Fibroblast of lung (primary cell): ENCODE measurements at regions not wholly inside any gene's neighbourhood (a gene's known extent, or its start where the extent isn't known, plus 50 kb on each side); places are given as distances from the start of the nearest gene placed in this dataset.

Experiments
- DNase-seq, 2 donors: peaks; one replicate each; pipeline versions ENCODE4 v3.0.0 to v3.0.0-alpha.2; 2010; ENCODE audit warnings: low read depth in 2 of 2
- H2AFZ ChIP-seq: 2 replicates; pipeline ENCODE4 v1.5.1; 2012; ENCODE audit warnings: low read length, control low read depth, inconsistent platforms
- H3K27ac ChIP-seq: 2 replicates; pipeline ENCODE4 v1.5.1; 2011; ENCODE audit warnings: low read length, control low read depth; ENCODE audit not compliant: insufficient read depth
- H3K27me3 ChIP-seq: 2 replicates; pipeline ENCODE4 v1.5.1; 2011; ENCODE audit warnings: mild to moderate bottlenecking, low read length; ENCODE audit not compliant: control insufficient read depth, insufficient read depth
- H3K36me3 ChIP-seq: 2 replicates; pipeline ENCODE4 v1.5.1; 2011; ENCODE audit warnings: low read length; ENCODE audit not compliant: control insufficient read depth, insufficient read depth
- H3K4me1 ChIP-seq: 2 replicates; pipeline ENCODE4 v1.5.1; 2011; ENCODE audit warnings: low read length; ENCODE audit not compliant: control insufficient read depth, insufficient read depth; ENCODE audit errors: extremely low read depth
- H3K4me2 ChIP-seq: 2 replicates; pipeline ENCODE4 v1.5.1; 2011; ENCODE audit warnings: low read length, control low read depth; ENCODE audit not compliant: insufficient read depth; ENCODE audit errors: extremely low read depth
- H3K4me3 ChIP-seq, 4 experiments: fragments of 200-600 bp in 1 of 4; sonication (generic) in 1 of 4; replicated peaks in 1 of 4; 2 replicates each; pipeline ENCODE4 v1.5.1; 2011 to 2016; ENCODE audit warnings: low read length in 4 of 4, low read depth in 3 of 4, mild to moderate bottlenecking in 3 of 4, control low read depth in 2 of 4, inconsistent platforms in 1 of 4, mixed read lengths in 1 of 4; ENCODE audit not compliant: insufficient read depth in 1 of 4; ENCODE audit errors: control extremely low read depth in 1 of 4
- H3K79me2 ChIP-seq: 2 replicates; pipeline ENCODE4 v1.5.1; 2012; ENCODE audit warnings: mild to moderate bottlenecking, low read length, inconsistent platforms; ENCODE audit not compliant: control insufficient read depth, insufficient read depth
- H3K9ac ChIP-seq: 2 replicates; pipeline ENCODE4 v1.5.1; 2011; ENCODE audit warnings: mild to moderate bottlenecking, low read length, control low read depth; ENCODE audit not compliant: insufficient read depth
- H3K9me3 ChIP-seq: 2 replicates; pipeline ENCODE4 v1.5.1; 2012; ENCODE audit warnings: low read depth, low read length; ENCODE audit not compliant: control insufficient read depth, insufficient read depth
- H4K20me1 ChIP-seq: 2 replicates; pipeline ENCODE4 v1.5.1; 2011; ENCODE audit warnings: low read length; ENCODE audit not compliant: control insufficient read depth, insufficient read depth; ENCODE audit errors: extremely low read depth
- EZH2 ChIP-seq: IDR thresholded peaks from 2 replicates; pipeline ENCODE4 v1.5.1; 2012; ENCODE audit warnings: low read length, control low read depth, mild to moderate bottlenecking; ENCODE audit errors: missing control alignments
- TF ChIP-seq, protein P1 (sequence below), 2 donors: IDR thresholded peaks in 1 of 2; conservative IDR thresholded peaks in 1 of 2; 1 replicate in 1 of 2; 2 replicates in 1 of 2; pipeline ENCODE4 v1.5.1; 2011 to 2012; ENCODE audit warnings: low read length in 2 of 2, control low read depth in 1 of 2, inconsistent platforms in 1 of 2, low read depth in 1 of 2, mild to moderate bottlenecking in 1 of 2

DNA sequence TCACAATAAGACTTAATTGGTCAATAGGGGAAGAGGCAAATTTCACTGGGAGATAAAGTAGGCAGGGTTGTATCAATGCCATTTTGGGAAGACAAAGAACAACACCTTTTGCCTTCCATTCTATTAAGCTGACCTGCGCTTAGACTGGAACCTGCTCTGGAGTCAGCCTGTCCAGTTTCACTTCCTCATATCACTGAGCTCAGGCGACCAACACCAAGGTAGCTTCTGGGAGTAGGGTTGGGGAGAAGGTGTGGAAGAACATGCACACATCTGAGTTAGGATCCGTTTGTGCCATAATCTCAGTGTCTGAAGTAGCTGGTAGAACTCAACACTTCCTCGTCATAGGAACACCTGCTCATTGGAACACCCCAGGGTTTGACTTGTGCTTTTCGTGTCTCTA, 527.4 kb upstream of the IGFBP3 start:
- Histone ChIP-seq H2AFZ (no peak overlapping the region), H3K4me2 (no peak overlapping the region), H3K79me2 (no peaks in the 10 kb centered on the region), H3K27me3 (no peaks in the 10 kb centered on the region), H3K9me3 (no peaks in the 10 kb centered on the region), H3K27ac (no peak overlapping the region), H3K9ac (no peak overlapping the region), H4K20me1 (no peaks in the 10 kb centered on the region), H3K4me1 (no peaks in the 10 kb centered on the region), H3K36me3 (no peaks in the 10 kb centered on the region), H3K4me3 (no peak overlapping the region)
- no peak for DNase-seq
- no peak for TF ChIP-seq EZH2
- TF ChIP-seq, protein P1, sequence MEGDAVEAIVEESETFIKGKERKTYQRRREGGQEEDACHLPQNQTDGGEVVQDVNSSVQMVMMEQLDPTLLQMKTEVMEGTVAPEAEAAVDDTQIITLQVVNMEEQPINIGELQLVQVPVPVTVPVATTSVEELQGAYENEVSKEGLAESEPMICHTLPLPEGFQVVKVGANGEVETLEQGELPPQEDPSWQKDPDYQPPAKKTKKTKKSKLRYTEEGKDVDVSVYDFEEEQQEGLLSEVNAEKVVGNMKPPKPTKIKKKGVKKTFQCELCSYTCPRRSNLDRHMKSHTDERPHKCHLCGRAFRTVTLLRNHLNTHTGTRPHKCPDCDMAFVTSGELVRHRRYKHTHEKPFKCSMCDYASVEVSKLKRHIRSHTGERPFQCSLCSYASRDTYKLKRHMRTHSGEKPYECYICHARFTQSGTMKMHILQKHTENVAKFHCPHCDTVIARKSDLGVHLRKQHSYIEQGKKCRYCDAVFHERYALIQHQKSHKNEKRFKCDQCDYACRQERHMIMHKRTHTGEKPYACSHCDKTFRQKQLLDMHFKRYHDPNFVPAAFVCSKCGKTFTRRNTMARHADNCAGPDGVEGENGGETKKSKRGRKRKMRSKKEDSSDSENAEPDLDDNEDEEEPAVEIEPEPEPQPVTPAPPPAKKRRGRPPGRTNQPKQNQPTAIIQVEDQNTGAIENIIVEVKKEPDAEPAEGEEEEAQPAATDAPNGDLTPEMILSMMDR (conservative IDR thresholded peaks at IDR 0.05 in 1 of 2, IDR thresholded peaks at IDR 0.05 in 1 of 2; ENCODE audit: low read depth in 1 of 2, low read length in 2 of 2) = no peak

DNA sequence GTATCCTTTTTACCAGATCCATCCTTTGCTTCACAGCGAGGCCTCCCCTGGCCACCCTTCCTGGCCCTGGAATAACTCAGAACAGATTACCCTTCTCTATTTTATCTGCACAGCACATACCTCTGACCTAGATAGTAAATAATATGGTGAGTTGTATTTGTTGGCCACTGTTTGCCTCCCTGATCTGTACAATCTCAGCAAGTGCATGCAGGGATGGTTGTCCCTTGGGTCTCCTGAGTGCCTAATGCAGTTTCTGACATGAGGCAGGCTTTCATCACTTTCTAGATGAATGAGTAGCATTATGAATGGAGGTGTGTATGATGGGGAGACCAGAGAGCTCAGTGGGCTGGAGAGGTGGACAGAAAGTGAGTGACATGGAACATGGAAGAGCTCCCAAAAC, 525.1 kb upstream of the IGFBP3 start:
- Histone ChIP-seq H2AFZ (no peak overlapping the region), H3K4me2 (no peak overlapping the region), H3K4me1 (no peaks in the 10 kb centered on the region), H3K79me2 (no peaks in the 10 kb centered on the region), H3K27me3 (no peaks in the 10 kb centered on the region), H3K9me3 (no peaks in the 10 kb centered on the region), H4K20me1 (no peaks in the 10 kb centered on the region), H3K4me3 (no peak overlapping the region), H3K36me3 (no peaks in the 10 kb centered on the region), H3K9ac (no peak overlapping the region), H3K27ac (no peak overlapping the region)
- DNase-seq = no peak
- no peak for TF ChIP-seq EZH2
- TF ChIP-seq, protein P1 (conservative IDR thresholded peaks at IDR 0.05 in 1 of 2, IDR thresholded peaks at IDR 0.05 in 1 of 2; ENCODE audit: low read depth in 1 of 2, low read length in 2 of 2) = no peak

DNA sequence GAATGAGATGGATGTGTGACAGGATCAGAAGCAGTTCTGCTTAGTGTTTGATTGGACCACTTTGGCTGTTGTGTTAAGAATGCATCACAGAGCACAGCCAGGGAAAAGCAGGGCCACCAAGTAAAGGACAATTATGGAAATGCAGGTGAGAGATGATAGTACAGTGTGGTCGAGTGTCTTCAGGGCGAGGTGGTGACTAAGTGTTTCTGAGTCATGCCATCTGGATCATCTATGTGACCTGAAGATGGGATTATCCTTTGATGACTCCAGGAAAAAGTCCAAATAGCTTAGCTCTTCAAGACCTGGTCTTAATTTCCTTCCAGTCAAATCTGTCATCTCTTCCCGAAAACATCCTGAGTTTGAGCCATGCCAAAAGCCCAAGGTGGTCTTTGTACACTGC, 523.2 kb upstream of the IGFBP3 start:
- Histone ChIP-seq H3K4me1 (no peaks in the 10 kb centered on the region), H3K36me3 (no peaks in the 10 kb centered on the region), H3K4me2 (no peak overlapping the region), H3K27me3 (no peaks in the 10 kb centered on the region), H2AFZ (no peak overlapping the region), H3K9ac (no peak overlapping the region), H3K27ac (no peak overlapping the region), H4K20me1 (no peaks in the 10 kb centered on the region), H3K79me2 (no peaks in the 10 kb centered on the region), H3K4me3 (no peak overlapping the region), H3K9me3 (no peaks in the 10 kb centered on the region)
- DNase-seq = no peak
- TF ChIP-seq, protein P1 (conservative IDR thresholded peaks at IDR 0.05 in 1 of 2, IDR thresholded peaks at IDR 0.05 in 1 of 2; ENCODE audit: low read depth in 1 of 2, low read length in 2 of 2) = no peak
- TF ChIP-seq EZH2 = no peak
